ENCODE measurements at regions not wholly inside any gene's neighbourhood (a gene's known extent, or its start where the extent isn't known, plus 50 kb on each side); places are given as distances from the start of the nearest gene placed in this dataset.

- H3K27ac Mint-ChIP-seq, result no peak overlapping the region
- ATAC-seq (replicated peaks in 1 of 2) (no peak), DNase-seq (no peak)
- no peaks in the 10 kb centered on the region for H3K4me1 Mint-ChIP-seq (ENCODE audit: low read depth)
- no peaks in the 10 kb centered on the region for H3K36me3 Mint-ChIP-seq (ENCODE audit: insufficient read depth in 2 of 2)
- H3K9me3 Mint-ChIP-seq, result peaks cover 0 to 4% of the 10 kb centered on the region in 2 donors
- no peak overlapping the region for H3K4me3 Mint-ChIP-seq
- no peaks in the 10 kb centered on the region for H3K27me3 Mint-ChIP-seq (ENCODE audit: low read depth)
These were observed 772.2 kb downstream of the SUCLG1 start for GRCh38 chr2:83686863-83687262.

- H3K27ac Mint-ChIP-seq, result no peak overlapping the region
- DNase-seq (no peak), ATAC-seq (replicated peaks in 1 of 2) (no peak)
- H3K4me3 Mint-ChIP-seq, result no peak overlapping the region
- no peaks in the 10 kb centered on the region for H3K27me3 Mint-ChIP-seq (ENCODE audit: low read depth)
- H3K4me1 Mint-ChIP-seq (ENCODE audit: low read depth), result no peaks in the 10 kb centered on the region
- H3K36me3 Mint-ChIP-seq (ENCODE audit: insufficient read depth in 2 of 2), result no peaks in the 10 kb centered on the region
- peaks cover 9 to 10% of the 10 kb centered on the region in 2 donors for H3K9me3 Mint-ChIP-seq
These were observed 785.0 kb downstream of the SUCLG1 start for GRCh38 chr2:83674050-83674449.

- peaks cover 0 to 4% of the 10 kb centered on the region in 2 donors for H3K9me3 Mint-ChIP-seq
- DNase-seq, result no peak
- no peaks in the 10 kb centered on the region for H3K36me3 Mint-ChIP-seq (ENCODE audit: insufficient read depth in 2 of 2)
- H3K4me1 Mint-ChIP-seq (ENCODE audit: low read depth), result no peaks in the 10 kb centered on the region
- no peak for ATAC-seq (replicated peaks in 1 of 2)
- no peaks in the 10 kb centered on the region for H3K27me3 Mint-ChIP-seq (ENCODE audit: low read depth)
- H3K27ac Mint-ChIP-seq, result no peak overlapping the region
- H3K4me3 Mint-ChIP-seq, result no peak overlapping the region
These were observed 793.2 kb downstream of the SUCLG1 start for GRCh38 chr2:83665894-83666293.

GRCh38 chr2:83665154-83665553, 793.9 kb downstream of the SUCLG1 start:
- H3K4me1 Mint-ChIP-seq (ENCODE audit: low read depth), result no peaks in the 10 kb centered on the region
- DNase-seq, result no peak
- no peaks in the 10 kb centered on the region for H3K27me3 Mint-ChIP-seq (ENCODE audit: low read depth)
- peaks cover 0 to 6% of the 10 kb centered on the region in 2 donors for H3K9me3 Mint-ChIP-seq
- H3K27ac Mint-ChIP-seq, result no peak overlapping the region
- no peak for ATAC-seq (replicated peaks in 1 of 2)
- H3K4me3 Mint-ChIP-seq, result no peak overlapping the region
- no peaks in the 10 kb centered on the region for H3K36me3 Mint-ChIP-seq (ENCODE audit: insufficient read depth in 2 of 2)

- ATAC-seq (replicated peaks in 1 of 2) (no peak), DNase-seq (no peak)
- Mint-ChIP-seq H3K36me3 (ENCODE audit: insufficient read depth in 2 of 2) (no peaks in the 10 kb centered on the region), H3K4me1 (ENCODE audit: low read depth) (no peaks in the 10 kb centered on the region), H3K9me3 (peaks cover 0 to 6% of the 10 kb centered on the region in 2 donors), H3K27me3 (ENCODE audit: low read depth) (no peaks in the 10 kb centered on the region), H3K27ac (no peak overlapping the region), H3K4me3 (no peak overlapping the region)
These were observed 797.4 kb downstream of the SUCLG1 start for GRCh38 chr2:83661711-83662110.

GRCh38 chr2:83654091-83654611, 804.9 kb downstream of the SUCLG1 start:
- DNase-seq (no peak), ATAC-seq (replicated peaks in 1 of 2) (no peak)
- Mint-ChIP-seq H3K4me1 (ENCODE audit: low read depth) (no peaks in the 10 kb centered on the region), H3K27me3 (ENCODE audit: low read depth) (no peaks in the 10 kb centered on the region), H3K9me3 (no peaks in the 10 kb centered on the region), H3K4me3 (no peak overlapping the region), H3K36me3 (ENCODE audit: insufficient read depth in 2 of 2) (no peaks in the 10 kb centered on the region), H3K27ac (no peak overlapping the region)

- ATAC-seq (replicated peaks in 1 of 2) (no peak), DNase-seq (no peak)
- no peak overlapping the region for H3K4me3 Mint-ChIP-seq
- H3K9me3 Mint-ChIP-seq, result no peaks in the 10 kb centered on the region
- H3K27me3 Mint-ChIP-seq (ENCODE audit: low read depth), result no peaks in the 10 kb centered on the region
- no peaks in the 10 kb centered on the region for H3K36me3 Mint-ChIP-seq (ENCODE audit: insufficient read depth in 2 of 2)
- no peak overlapping the region for H3K27ac Mint-ChIP-seq
- no peaks in the 10 kb centered on the region for H3K4me1 Mint-ChIP-seq (ENCODE audit: low read depth)
These were observed 808.2 kb downstream of the SUCLG1 start for GRCh38 chr2:83650898-83651297.

GRCh38 chr2:83650161-83650560, 808.9 kb downstream of the SUCLG1 start:
- no peak for DNase-seq
- no peaks in the 10 kb centered on the region for H3K36me3 Mint-ChIP-seq (ENCODE audit: insufficient read depth in 2 of 2)
- H3K4me3 Mint-ChIP-seq, result no peak overlapping the region
- H3K4me1 Mint-ChIP-seq (ENCODE audit: low read depth), result no peaks in the 10 kb centered on the region
- no peaks in the 10 kb centered on the region for H3K9me3 Mint-ChIP-seq
- H3K27me3 Mint-ChIP-seq (ENCODE audit: low read depth), result no peaks in the 10 kb centered on the region
- no peak for ATAC-seq (replicated peaks in 1 of 2)
- no peak overlapping the region for H3K27ac Mint-ChIP-seq

- Mint-ChIP-seq H3K9me3 (peaks cover 6 to 8% of the 10 kb centered on the region in 2 donors), H3K4me3 (no peak overlapping the region), H3K36me3 (ENCODE audit: insufficient read depth in 2 of 2) (no peaks in the 10 kb centered on the region), H3K4me1 (ENCODE audit: low read depth) (no peaks in the 10 kb centered on the region), H3K27ac (no peak overlapping the region), H3K27me3 (ENCODE audit: low read depth) (no peaks in the 10 kb centered on the region)
- ATAC-seq (replicated peaks in 1 of 2), result no peak
- DNase-seq, result no peak
These were observed 818.6 kb downstream of the SUCLG1 start for GRCh38 chr2:83640506-83640905.

GRCh38 chr2:83633423-83633822, 825.7 kb downstream of the SUCLG1 start:
- no peaks in the 10 kb centered on the region for H3K27me3 Mint-ChIP-seq (ENCODE audit: low read depth)
- ATAC-seq (replicated peaks in 1 of 2), result no peak
- peaks cover 2 to 8% of the 10 kb centered on the region in 2 donors for H3K9me3 Mint-ChIP-seq
- no peaks in the 10 kb centered on the region for H3K4me1 Mint-ChIP-seq (ENCODE audit: low read depth)
- H3K27ac Mint-ChIP-seq, result no peak overlapping the region
- H3K4me3 Mint-ChIP-seq, result no peak overlapping the region
- no peak for DNase-seq
- H3K36me3 Mint-ChIP-seq (ENCODE audit: insufficient read depth in 2 of 2), result no peaks in the 10 kb centered on the region

- no peaks in the 10 kb centered on the region for H3K4me1 Mint-ChIP-seq (ENCODE audit: low read depth)
- DNase-seq (no peak), ATAC-seq (replicated peaks in 1 of 2) (no peak)
- no peak overlapping the region for H3K27ac Mint-ChIP-seq
- peaks cover 0 to 5% of the 10 kb centered on the region in 2 donors for H3K9me3 Mint-ChIP-seq
- H3K4me3 Mint-ChIP-seq, result no peak overlapping the region
- no peaks in the 10 kb centered on the region for H3K27me3 Mint-ChIP-seq (ENCODE audit: low read depth)
- no peaks in the 10 kb centered on the region for H3K36me3 Mint-ChIP-seq (ENCODE audit: insufficient read depth in 2 of 2)
These were observed 828.7 kb downstream of the SUCLG1 start for GRCh38 chr2:83630351-83630750.

GRCh38 chr2:83615511-83615910, 843.6 kb downstream of the SUCLG1 start:
- ATAC-seq (replicated peaks in 1 of 2) (no peak), DNase-seq (no peak)
- peaks cover 5% of the 10 kb centered on the region in 2 donors for H3K9me3 Mint-ChIP-seq
- no peaks in the 10 kb centered on the region for H3K4me1 Mint-ChIP-seq (ENCODE audit: low read depth)
- H3K36me3 Mint-ChIP-seq (ENCODE audit: insufficient read depth in 2 of 2), result peaks cover 0 to 2% of the 10 kb centered on the region in 2 donors
- H3K27me3 Mint-ChIP-seq (ENCODE audit: low read depth), result no peaks in the 10 kb centered on the region
- H3K27ac Mint-ChIP-seq, result no peak overlapping the region
- H3K4me3 Mint-ChIP-seq, result no peak overlapping the region

GRCh38 chr2:83613178-83613577, 845.9 kb downstream of the SUCLG1 start:
- Mint-ChIP-seq H3K4me1 (ENCODE audit: low read depth) (no peaks in the 10 kb centered on the region), H3K27ac (no peak overlapping the region), H3K4me3 (no peak overlapping the region), H3K36me3 (ENCODE audit: insufficient read depth in 2 of 2) (peaks cover 2% of the 10 kb centered on the region in 2 donors), H3K9me3 (peaks cover 6 to 7% of the 10 kb centered on the region in 2 donors), H3K27me3 (ENCODE audit: low read depth) (no peaks in the 10 kb centered on the region)
- DNase-seq (no peak), ATAC-seq (replicated peaks in 1 of 2) (no peak)

GRCh38 chr2:83602753-83603152, 856.3 kb downstream of the SUCLG1 start:
- H3K9me3 Mint-ChIP-seq, result peaks cover 5 to 7% of the 10 kb centered on the region in 2 donors

More at GRCh38 chr2:83602753-83603152, 856.3 kb downstream of the SUCLG1 start:
- ATAC-seq (replicated peaks in 1 of 2) (no peak), DNase-seq (no peak)
- Mint-ChIP-seq H3K27me3 (ENCODE audit: low read depth) (no peaks in the 10 kb centered on the region), H3K4me1 (ENCODE audit: low read depth) (no peaks in the 10 kb centered on the region), H3K4me3 (no peak overlapping the region), H3K36me3 (ENCODE audit: insufficient read depth in 2 of 2) (no peaks in the 10 kb centered on the region), H3K27ac (no peak overlapping the region)
